Ecto neural progenitor cell (in vitro differentiated cells): ENCODE measurements at regions not wholly inside any gene's neighbourhood (a gene's known extent, or its start where the extent isn't known, plus 50 kb on each side); places are given as distances from the start of the nearest gene placed in this dataset.
"Not testable (repeated sequence)": the region's sequence is repeated elsewhere in the genome, so short reads cannot be mapped to it uniquely, and the experiment has no call there.

Experiments
- DNase-seq: peaks from one replicate; pipeline ENCODE4 v3.0.0-alpha.2; 2018; ENCODE audit warnings: low spot score

DNA sequence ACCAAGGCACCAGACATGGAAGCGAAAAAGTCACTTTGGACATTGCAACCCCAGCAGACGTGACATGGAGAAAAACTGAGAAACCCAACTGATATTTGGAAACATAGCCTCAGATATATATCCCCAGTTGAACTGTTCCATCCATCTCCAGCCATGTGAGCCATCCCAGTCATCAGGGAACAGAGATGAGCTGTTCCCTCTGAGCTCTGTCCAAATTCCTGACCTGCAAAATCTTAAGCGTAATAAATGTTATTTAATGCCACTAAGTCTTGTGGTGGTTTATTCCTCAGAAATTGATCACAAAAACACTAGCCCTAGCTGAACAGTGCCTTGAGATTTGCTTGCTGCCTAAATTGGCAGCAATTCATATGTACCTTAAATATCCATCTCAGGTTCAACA is 182.8 kb downstream of the NRP2 start:
- DNase-seq: no peak

DNA sequence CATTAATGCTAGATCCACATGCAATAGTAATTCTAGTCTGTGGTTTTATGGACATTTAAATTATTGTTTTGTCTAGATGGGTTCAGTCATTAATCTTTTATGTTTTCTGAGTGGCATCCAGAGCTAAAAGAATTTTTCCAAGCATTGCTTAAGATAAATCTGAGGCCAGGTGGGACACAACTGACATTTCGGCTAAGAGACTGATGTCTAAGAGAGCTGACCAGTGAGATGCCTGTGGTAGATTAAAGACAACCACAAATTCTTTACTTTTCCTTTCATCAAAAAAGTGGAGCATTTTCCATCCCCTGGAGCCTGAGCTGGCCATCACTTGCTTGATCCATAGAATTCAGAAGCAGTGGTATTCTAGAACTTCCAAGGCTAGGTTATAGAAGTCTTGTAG is 182.2 kb downstream of the NRP2 start:
- DNase-seq: no peak

- DNase-seq: not testable (repeated sequence)
Measured at GRCh38 chr2:205862761-205863160, 180.5 kb downstream of the NRP2 start.

- DNase-seq: no peak
Measured at GRCh38 chr2:205860885-205861284, 178.6 kb downstream of the NRP2 start.

DNA sequence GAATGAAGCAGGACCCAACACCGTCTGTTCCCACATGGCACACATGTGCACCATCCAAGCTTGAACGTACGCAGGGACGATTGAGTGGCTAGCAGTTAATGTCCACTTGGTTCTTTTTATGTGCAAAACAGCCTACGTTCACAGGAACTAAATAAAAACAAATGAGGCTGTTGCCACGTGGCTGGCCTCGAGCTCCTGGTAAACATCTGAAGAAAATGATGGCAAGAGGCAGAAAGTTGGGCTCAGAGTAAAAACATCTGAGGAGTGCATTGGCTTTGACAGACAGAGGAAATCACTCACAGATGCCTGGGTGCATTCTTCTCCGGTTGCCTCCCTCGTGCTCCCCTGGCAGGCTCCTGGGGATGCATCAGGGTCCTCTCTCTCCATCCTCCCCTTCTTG is 177.9 kb downstream of the NRP2 start:
- no peak for DNase-seq

DNA sequence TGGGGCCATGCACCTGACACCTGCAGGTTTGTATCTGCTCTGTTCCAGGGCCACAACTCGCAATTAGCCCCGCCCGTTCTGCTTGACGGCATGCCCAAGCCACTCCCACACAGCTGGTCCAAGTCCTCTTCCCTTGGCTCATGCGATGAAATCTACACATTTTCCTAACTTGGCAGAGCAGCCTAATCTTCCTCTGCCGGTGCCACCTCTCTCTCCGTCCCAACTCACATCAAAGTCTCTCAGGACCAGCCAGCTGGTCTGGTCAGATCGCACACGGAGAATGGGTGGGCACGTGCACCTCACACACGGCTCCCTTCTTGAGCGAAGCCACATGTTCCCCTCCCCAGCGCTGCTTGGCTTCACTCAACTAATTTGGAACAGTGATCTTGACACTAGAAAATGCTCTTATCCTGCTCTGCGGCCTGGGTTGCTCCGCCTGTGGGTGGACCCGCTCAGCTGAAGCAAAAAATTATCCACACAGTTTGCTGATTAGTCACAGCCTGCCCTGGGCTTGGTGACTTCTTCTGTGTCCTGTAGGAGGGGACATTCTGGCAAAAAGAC is 176.7 kb downstream of the NRP2 start:
- no peak for DNase-seq

GRCh38 chr2:205858275-205858674 is 176.0 kb downstream of the NRP2 start:
- DNase-seq: no peak

DNA sequence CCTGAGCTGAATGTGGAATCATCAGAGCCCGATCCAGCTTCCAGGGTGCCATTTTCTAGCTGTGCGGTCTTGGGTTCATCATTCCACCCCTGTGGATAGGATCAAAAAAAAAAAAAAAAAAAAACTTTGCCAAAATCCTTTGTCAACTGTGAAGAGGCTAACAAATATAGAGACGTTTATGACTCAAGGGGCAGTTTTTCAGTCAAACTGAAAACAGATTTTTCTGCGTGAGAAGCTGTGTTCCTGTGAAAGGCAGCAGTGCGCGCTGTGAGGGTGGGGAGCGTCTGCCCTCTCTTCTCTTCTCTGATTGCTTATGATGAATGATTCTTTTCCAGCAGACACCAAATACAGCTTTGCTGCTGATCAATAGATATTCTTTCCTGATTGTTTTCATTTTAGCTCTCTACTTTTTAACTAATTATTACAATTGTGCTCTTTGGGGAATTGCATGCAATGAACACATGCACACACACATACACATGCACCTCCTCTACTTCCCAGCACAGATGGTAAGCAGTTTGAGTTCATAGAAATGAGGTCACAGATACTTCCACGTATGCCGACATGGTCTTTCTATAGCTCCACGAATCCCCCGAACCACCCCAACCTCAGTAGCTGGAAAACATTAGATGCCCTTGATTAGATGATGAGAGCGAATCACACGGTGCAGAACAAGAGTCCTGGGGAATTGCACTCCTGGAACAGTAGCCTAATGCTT is 175.4 kb downstream of the NRP2 start:
- no peak for DNase-seq

DNA sequence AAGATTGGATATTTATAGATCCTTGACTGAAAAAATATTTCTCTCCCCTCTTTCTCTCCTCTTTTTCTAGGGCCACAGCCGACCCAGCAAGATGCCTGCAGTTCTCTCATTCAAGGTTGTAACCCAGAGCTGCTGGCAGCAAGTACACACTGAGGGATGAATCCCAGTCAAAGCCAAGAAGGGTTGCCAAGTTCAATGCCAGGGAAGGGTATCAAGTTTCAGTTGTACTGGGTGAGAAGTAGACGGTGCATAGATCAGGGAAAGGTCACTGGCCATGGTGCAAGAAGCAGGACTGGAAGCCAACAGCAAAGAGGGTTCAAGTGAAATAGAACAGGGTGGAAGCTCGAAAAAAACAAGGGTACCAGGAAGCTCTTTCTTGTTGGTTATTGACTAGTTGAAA is 170.2 kb downstream of the NRP2 start:
- DNase-seq: no peak

- no peak for DNase-seq
Measured at GRCh38 chr2:205850611-205851010, 168.3 kb downstream of the NRP2 start.

GRCh38 chr2:205850132-205850531 is 167.8 kb downstream of the NRP2 start:
- DNase-seq: no peak

DNA sequence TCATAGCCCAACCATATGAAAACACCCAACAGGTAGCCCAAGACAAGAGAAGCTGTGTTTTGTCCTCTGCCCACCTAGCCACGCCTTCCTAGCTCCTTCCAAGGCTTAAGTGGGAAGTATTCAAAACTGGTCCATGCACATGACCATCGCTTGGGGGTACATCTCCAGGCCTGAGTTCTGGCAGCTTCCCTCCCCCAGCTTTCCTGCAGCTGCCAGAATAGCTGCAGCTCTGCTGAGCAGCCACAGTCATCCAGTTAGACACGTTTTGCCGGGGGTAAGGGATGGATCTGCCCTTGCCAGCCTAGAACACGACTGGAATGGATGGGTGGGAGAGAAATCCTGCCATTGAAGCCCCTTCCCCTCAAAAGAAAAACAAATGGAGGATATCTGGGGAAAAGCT is 166.8 kb downstream of the NRP2 start:
- DNase-seq: no peak

DNA sequence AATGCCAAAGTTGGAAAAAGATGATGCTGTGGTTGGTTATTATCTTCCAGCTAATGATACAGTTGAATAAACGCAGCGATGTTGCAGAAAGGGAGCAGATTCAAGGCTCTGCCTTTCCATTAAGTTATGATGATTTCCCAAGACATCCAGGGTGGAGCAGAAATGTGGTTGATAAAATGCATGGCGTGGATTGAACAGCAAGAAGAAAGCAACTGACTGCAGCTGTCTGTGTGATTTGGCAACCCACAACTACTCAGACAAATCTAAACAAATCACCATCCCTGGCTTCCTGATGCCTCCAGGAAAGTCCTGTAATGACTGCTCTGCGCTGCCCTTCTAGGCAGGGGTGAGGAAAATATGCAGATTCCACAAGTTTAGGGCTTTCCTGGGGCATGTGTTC is 166.3 kb downstream of the NRP2 start:
- no peak for DNase-seq
